AG04450 (cell line): ENCODE measurements at regions not wholly inside any gene's neighbourhood (a gene's known extent, or its start where the extent isn't known, plus 50 kb on each side); places are given as distances from the start of the nearest gene placed in this dataset.
A peak's percentile ranks its signal among the peaks of the same experiment; 100 is the strongest.

ENCODE experiments used
- CTCF ChIA-PET: fragments of 300-600, 350-600 bp; formaldehyde crosslinking; extraction: SDS; loops from one replicate; lab custom pipeline; 2022; ENCODE audit warnings: antibody characterized with exemption, inconsistent platforms; lab: Charles Lee
- POLR2A ChIA-PET: fragments of 350-600 bp; formaldehyde crosslinking; extraction: SDS; loops from one replicate; lab custom pipeline; 2021; ENCODE audit warnings: antibody characterized with exemption, inconsistent platforms; lab: Yijun Ruan, JAX
- DNase-seq: peaks from one replicate; pipeline ENCODE4 v3.0.0-alpha.2; 2011; ENCODE audit warnings: low read depth, low spot score
- H3K27ac ChIP-seq: one replicate; pipeline ENCODE4 v1.5.1; 2012; ENCODE audit warnings: low read depth, low read length, control low read depth
- H3K27me3 ChIP-seq: one replicate; pipeline ENCODE4 v1.6.0; 2012; ENCODE audit warnings: low read length; ENCODE audit not compliant: control insufficient read depth, insufficient read depth
- H3K4me3 ChIP-seq: 2 replicates; pipeline ENCODE4 v1.5.1; 2011; ENCODE audit warnings: mild to moderate bottlenecking, low read depth, low read length, control low read depth
- H3K9me3 ChIP-seq: 2 replicates; pipeline ENCODE4 v1.5.1; 2012; ENCODE audit warnings: low read length; ENCODE audit not compliant: control insufficient read depth, insufficient read depth
- TF ChIP-seq, protein P1 (sequence below): IDR thresholded peaks from 2 replicates; pipeline ENCODE4 v1.5.1; 2011; ENCODE audit warnings: low read depth, low read length, control low read depth, inconsistent platforms

DNA sequence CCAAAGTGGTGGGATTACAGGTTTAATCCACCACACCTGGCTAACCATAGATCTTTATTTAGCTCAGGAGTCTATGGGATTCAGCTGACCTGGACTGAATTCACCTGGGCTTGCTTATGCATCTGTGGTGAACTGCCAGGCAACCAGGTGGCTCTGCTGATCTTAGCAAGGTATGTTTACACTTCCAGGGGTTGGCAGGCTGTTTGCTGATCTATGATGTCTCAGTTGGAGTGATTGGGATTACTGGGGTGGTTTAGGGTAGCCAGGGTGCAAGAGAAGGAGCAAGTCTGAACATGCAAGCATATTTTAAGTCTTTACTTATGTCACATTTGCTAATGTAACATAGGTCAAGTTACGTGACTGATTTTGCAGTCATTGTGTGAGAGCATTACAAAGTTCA, 63.6 kb upstream of the JAK2 start:
- H3K27ac ChIP-seq, result no peak overlapping the region
- no peak for DNase-seq
- TF ChIP-seq, protein P1, sequence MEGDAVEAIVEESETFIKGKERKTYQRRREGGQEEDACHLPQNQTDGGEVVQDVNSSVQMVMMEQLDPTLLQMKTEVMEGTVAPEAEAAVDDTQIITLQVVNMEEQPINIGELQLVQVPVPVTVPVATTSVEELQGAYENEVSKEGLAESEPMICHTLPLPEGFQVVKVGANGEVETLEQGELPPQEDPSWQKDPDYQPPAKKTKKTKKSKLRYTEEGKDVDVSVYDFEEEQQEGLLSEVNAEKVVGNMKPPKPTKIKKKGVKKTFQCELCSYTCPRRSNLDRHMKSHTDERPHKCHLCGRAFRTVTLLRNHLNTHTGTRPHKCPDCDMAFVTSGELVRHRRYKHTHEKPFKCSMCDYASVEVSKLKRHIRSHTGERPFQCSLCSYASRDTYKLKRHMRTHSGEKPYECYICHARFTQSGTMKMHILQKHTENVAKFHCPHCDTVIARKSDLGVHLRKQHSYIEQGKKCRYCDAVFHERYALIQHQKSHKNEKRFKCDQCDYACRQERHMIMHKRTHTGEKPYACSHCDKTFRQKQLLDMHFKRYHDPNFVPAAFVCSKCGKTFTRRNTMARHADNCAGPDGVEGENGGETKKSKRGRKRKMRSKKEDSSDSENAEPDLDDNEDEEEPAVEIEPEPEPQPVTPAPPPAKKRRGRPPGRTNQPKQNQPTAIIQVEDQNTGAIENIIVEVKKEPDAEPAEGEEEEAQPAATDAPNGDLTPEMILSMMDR, result no peak
- no peaks in the 10 kb centered on the region for H3K27me3 ChIP-seq
- ChIA-PET POLR2A (no interaction called here), CTCF (interaction anchor here (1.4 kb wide), 1 partner anchor 159 kb away, joined by 6 read pairs; no protein-coding TSS in a partner anchor)
- peaks cover 10% of the 10 kb centered on the region; the same call in 1 of the 2 replicates for H3K9me3 ChIP-seq
- H3K4me3 ChIP-seq, result no peak overlapping the region

GRCh38 chr9:4922101-4922500, 63.0 kb upstream of the JAK2 start:
- Histone ChIP-seq H3K9me3 (peaks cover 10% of the 10 kb centered on the region; the same call in 1 of the 2 replicates), H3K4me3 (no peak overlapping the region), H3K27me3 (no peaks in the 10 kb centered on the region), H3K27ac (no peak overlapping the region)
- TF ChIP-seq, protein P1, result no peak
- POLR2A ChIA-PET, result no interaction called here
- CTCF ChIA-PET, result interaction anchor here (3.6 kb wide), 1 partner anchor 161 kb away, joined by 59 read pairs; no protein-coding TSS in a partner anchor
- DNase-seq, result no peak

GRCh38 chr9:4922730-4923129, 62.3 kb upstream of the JAK2 start:
- CTCF ChIA-PET, result interaction anchor here (3.6 kb wide), 1 partner anchor 162 kb away, joined by 59 read pairs; no protein-coding TSS in a partner anchor

GRCh38 chr9:4923141-4923540, 61.9 kb upstream of the JAK2 start:
- TF ChIP-seq, protein P1, result no peak
- Histone ChIP-seq H3K4me3 (no peak overlapping the region), H3K27ac (no peak overlapping the region), H3K27me3 (no peaks in the 10 kb centered on the region), H3K9me3 (peaks cover 10% of the 10 kb centered on the region; the same call in 1 of the 2 replicates)
- DNase-seq, result no peak
- CTCF ChIA-PET, result interaction anchor here (1.0 to 3.6 kb wide), 5 partner anchors 13 to 162 kb away, joined by 3 to 59 read pairs (median 3); no protein-coding TSS in a partner anchor
- POLR2A ChIA-PET, result no interaction called here

More at GRCh38 chr9:4922730-4923129, 62.3 kb upstream of the JAK2 start:
- H3K4me3 ChIP-seq, result no peak overlapping the region
- H3K27ac ChIP-seq, result no peak overlapping the region
- no peaks in the 10 kb centered on the region for H3K27me3 ChIP-seq
- TF ChIP-seq, protein P1, result no peak
- DNase-seq, result no peak
- peaks cover 10% of the 10 kb centered on the region; the same call in 1 of the 2 replicates for H3K9me3 ChIP-seq
- POLR2A ChIA-PET, result no interaction called here

DNA sequence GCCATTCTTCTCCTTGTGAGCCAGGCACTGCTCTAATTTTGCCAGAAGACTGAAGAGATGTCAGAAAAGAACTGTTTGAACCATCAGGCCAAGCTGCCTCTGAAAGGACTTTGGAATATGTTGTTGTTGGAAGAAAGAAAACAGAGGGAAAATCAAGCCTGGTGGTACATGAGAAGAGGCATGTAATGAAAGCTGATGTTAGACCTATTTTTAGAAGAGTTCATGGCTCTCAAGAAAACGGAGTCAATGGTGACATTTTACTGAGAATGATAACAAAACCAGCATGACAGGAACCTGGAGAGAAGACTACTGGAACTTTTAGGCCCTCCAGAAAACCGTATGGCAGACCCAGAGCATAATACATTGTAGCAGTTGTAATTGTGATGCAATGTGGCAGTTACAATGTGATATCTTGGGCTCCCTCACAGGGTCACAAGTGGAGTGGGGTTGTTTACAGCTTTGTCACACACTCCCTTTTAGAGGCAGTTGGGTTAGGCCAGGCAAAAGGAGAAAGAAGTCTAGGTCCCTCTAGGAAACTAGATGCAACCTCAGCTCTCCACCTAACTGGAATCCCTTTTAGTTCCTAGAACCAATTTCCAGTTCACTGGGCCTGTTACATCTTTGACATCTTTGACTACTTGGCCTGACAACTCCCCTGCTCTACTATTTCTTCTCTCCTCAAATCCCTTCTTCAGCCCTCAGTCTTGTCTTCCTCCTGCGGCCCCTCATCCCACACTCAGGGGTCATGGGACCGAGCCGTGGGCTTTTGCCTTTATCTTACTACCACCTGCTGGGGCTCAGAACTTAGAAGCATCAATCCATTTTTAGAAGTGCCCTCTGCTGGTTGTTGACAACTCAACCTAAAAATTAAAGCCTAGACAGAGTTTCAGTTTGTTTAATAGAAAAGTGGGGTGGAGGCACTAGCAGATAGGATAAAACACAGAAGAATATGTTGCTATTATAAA, 61.2 kb upstream of the JAK2 start:
- POLR2A ChIA-PET, result no interaction called here
- CTCF ChIA-PET, result interaction anchor here (0.7 to 3.6 kb wide), 14 partner anchors 11 to 183 kb away, joined by 3 to 59 read pairs (median 3); partner anchors contain the start of gene AK3
- H3K27me3 ChIP-seq, result no peaks in the 10 kb centered on the region
- no peak overlapping the region for H3K27ac ChIP-seq
- peaks cover 10% of the 10 kb centered on the region; the same call in 1 of the 2 replicates for H3K9me3 ChIP-seq
- no peak overlapping the region for H3K4me3 ChIP-seq
- no peak for DNase-seq
- TF ChIP-seq, protein P1, result peak; percentile 58
